HAP-1 (cell line): ENCODE measurements at regions not wholly inside any gene's neighbourhood (a gene's known extent, or its start where the extent isn't known, plus 50 kb on each side); places are given as distances from the start of the nearest gene placed in this dataset.

Experiments used
- DNase-seq, 2 experiments: peaks; one replicate each; pipeline ENCODE4 v3.0.0-alpha.2; 2016 to 2020; ENCODE audit warnings: low spot score in 2 of 2
- H3K27me3 ChIP-seq: fragments of 250-450 bp; sonication (Bioruptor Pico); 2 replicates; pipeline ENCODE4 v1.5.1; 2020; ENCODE audit warnings: low read depth, mild to moderate bottlenecking, moderate library complexity
- H3K36me3 ChIP-seq: fragments of 250-450 bp; sonication (Bioruptor Pico); replicated peaks from 2 replicates; pipeline ENCODE4 v1.5.1; 2020; ENCODE audit warnings: mild to moderate bottlenecking
- H3K4me1 ChIP-seq: fragments of 250-450 bp; sonication (Bioruptor Pico); 2 replicates; pipeline ENCODE4 v1.5.1; 2020; ENCODE audit warnings: mild to moderate bottlenecking
- H3K4me3 ChIP-seq: fragments of 250-450 bp; sonication (Bioruptor Pico); 2 replicates; pipeline ENCODE4 v1.5.1; 2020; ENCODE audit warnings: mild to moderate bottlenecking, moderate library complexity
- H3K9me3 ChIP-seq: fragments of 250-450 bp; sonication (Bioruptor Pico); 2 replicates; pipeline ENCODE4 v1.5.1; 2020; ENCODE audit warnings: mild to moderate bottlenecking, moderate library complexity
- in situ Hi-C: fragments of 300-500 bp; cut with MboI; formaldehyde crosslinking; loops from 3 replicates; pipeline ENCODE4 v1.14.3; 2020; ENCODE audit warnings: low sequenced_read_pairs, inconsistent platforms, mixed read lengths

- H3K4me1 ChIP-seq: no peaks in the 10 kb centered on the region
- in situ Hi-C loops: no loop called here
- no peak for DNase-seq
- H3K9me3 ChIP-seq: no peaks in the 10 kb centered on the region
- peaks cover 6% of the 10 kb centered on the region; the same call in 1 of the 2 replicates for H3K27me3 ChIP-seq
- H3K36me3 ChIP-seq: no peaks in the 10 kb centered on the region
- H3K4me3 ChIP-seq: no peak overlapping the region
Observed at GRCh38 chr6:91033964-91034363, 447.1 kb upstream of the MAP3K7 start.

DNA sequence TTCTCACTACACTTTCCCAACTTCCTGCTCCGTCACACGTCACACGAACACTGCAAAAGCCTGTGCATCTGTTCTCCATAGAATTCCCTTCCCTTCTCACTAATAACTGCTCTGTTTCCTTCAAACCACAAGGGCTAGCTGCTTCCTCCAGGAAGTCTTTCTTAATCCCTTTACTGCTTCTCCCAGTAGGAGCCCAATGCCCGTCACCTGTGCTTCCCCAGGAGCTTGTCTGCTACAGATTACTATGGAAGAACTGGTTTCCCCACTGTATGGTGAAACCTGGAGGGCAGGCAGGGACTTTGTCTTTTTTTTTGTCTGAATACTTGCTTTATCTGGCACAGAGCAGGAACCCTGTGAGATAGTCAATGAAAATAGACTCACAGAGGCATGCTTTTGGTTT lies 444.7 kb upstream of the MAP3K7 start:
- Histone ChIP-seq H3K4me1 (no peaks in the 10 kb centered on the region), H3K36me3 (no peaks in the 10 kb centered on the region), H3K4me3 (no peak overlapping the region), H3K27me3 (peaks cover 6% of the 10 kb centered on the region; the same call in 1 of the 2 replicates), H3K9me3 (no peaks in the 10 kb centered on the region)
- DNase-seq: no peak
- in situ Hi-C loops: no loop called here

DNA sequence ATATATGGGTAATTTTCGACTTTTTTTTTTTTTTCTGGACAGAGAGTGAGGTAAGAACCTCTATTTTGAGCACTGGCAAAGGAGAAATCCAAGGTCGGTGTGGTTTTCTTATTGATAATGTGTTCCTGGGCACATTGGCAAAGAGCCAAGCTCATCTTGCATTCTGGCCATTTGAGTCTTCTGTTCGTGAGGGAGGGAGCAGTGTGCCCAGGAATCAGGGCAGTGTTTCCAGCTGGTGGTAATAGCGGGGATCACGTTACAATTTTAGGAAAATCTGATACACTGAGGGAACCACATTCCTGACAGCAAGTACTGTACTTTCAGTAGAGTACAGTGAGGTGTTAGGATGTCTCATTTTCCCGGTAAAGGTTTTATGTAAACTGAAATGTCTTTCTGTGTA lies 442.3 kb upstream of the MAP3K7 start:
- no peaks in the 10 kb centered on the region for H3K4me1 ChIP-seq
- H3K36me3 ChIP-seq: no peaks in the 10 kb centered on the region
- no peak for DNase-seq
- no peaks in the 10 kb centered on the region for H3K9me3 ChIP-seq
- 0 out of 2 replicates have a peak, but pooled peaks cover 2% of the 10 kb centered on the region for H3K27me3 ChIP-seq
- in situ Hi-C loops: no loop called here
- no peak overlapping the region for H3K4me3 ChIP-seq

- Histone ChIP-seq H3K4me1 (no peaks in the 10 kb centered on the region), H3K9me3 (no peaks in the 10 kb centered on the region), H3K4me3 (no peak overlapping the region), H3K27me3 (0 out of 2 replicates have a peak, but pooled peaks cover under 1% of the 10 kb centered on the region), H3K36me3 (no peaks in the 10 kb centered on the region)
- no peak for DNase-seq
- in situ Hi-C loops: no loop called here
Observed at GRCh38 chr6:91023529-91023928, 436.7 kb upstream of the MAP3K7 start.

GRCh38 chr6:91020744-91021143 lies 433.9 kb upstream of the MAP3K7 start:
- Histone ChIP-seq H3K36me3 (no peaks in the 10 kb centered on the region), H3K4me3 (no peak overlapping the region), H3K27me3 (no peaks in the 10 kb centered on the region), H3K9me3 (no peaks in the 10 kb centered on the region), H3K4me1 (no peaks in the 10 kb centered on the region)
- DNase-seq: no peak
- in situ Hi-C loops: no loop called here

DNA sequence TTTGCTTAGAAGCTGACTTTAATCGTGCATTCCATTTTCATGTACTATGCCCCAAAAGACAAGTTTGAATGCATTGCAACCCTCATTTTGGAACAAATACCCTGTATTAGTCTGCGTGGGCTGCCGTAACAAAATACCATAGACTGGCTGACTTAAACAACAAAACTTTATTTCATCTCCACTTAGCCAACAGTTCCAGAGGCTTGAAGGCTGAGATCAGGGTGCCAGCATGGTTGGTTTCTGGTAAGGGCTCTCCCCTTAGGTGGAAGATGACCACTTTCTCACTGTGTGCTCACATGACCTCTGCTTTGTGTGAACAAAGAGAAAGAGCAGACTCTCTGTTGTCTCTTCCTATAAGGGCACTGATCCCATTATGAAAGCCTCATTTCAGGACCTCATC lies 431.7 kb upstream of the MAP3K7 start:
- Histone ChIP-seq H3K4me3 (no peak overlapping the region), H3K4me1 (no peaks in the 10 kb centered on the region), H3K27me3 (no peaks in the 10 kb centered on the region), H3K9me3 (no peaks in the 10 kb centered on the region), H3K36me3 (no peaks in the 10 kb centered on the region)
- in situ Hi-C loops: no loop called here
- DNase-seq: no peak

- H3K9me3 ChIP-seq: no peaks in the 10 kb centered on the region
- no peaks in the 10 kb centered on the region for H3K36me3 ChIP-seq
- no peak for DNase-seq
- no peaks in the 10 kb centered on the region for H3K27me3 ChIP-seq
- no peak overlapping the region for H3K4me3 ChIP-seq
- no peaks in the 10 kb centered on the region for H3K4me1 ChIP-seq
- in situ Hi-C loops: no loop called here
Observed at GRCh38 chr6:91013511-91013910, 426.6 kb upstream of the MAP3K7 start.

GRCh38 chr6:90997076-90997475 lies 410.2 kb upstream of the MAP3K7 start:
- DNase-seq: no peak
- Histone ChIP-seq H3K27me3 (no peaks in the 10 kb centered on the region), H3K36me3 (no peaks in the 10 kb centered on the region), H3K9me3 (no peaks in the 10 kb centered on the region), H3K4me1 (no peaks in the 10 kb centered on the region), H3K4me3 (no peak overlapping the region)
- in situ Hi-C loops: no loop called here

DNA sequence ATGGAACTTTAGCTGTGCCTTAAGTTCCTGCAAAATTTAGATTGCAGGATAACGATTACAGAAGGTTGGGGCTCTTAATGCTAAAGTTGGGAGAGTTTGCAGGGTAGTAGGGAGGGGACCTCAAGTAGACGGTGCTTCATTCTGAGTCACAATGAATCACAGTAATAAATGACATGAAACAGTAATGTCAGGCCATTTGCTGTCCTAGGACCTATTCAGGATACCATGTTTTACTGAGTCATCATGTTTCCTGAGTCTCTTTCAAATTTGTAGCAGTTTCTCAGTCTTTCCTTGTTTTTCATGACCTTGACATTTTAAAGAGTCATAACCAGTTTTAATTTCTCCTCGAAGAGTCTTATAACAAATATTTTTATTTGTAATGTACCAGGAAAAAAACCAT lies 406.9 kb upstream of the MAP3K7 start:
- Histone ChIP-seq H3K27me3 (no peaks in the 10 kb centered on the region), H3K4me3 (no peak overlapping the region), H3K36me3 (no peaks in the 10 kb centered on the region), H3K4me1 (no peaks in the 10 kb centered on the region), H3K9me3 (no peaks in the 10 kb centered on the region)
- in situ Hi-C loops: no loop called here
- DNase-seq: no peak

DNA sequence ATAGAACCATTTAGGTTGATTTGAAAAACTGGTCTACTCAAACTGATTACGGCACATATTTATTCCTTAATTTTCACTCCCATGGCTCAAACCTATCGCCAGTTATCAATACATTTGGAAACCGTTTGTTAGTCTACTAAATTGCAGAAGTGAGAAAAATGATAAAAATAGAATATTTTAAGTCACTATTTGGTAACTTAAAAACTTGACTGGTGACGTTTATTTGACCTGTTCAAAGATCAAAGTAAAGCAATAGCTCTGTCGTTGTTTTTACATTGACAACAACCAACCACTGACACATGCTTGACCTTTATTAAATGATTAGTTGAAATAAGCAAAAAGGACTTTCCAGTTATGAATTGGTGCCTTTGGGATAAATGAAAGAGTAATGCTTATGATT lies 402.9 kb upstream of the MAP3K7 start:
- Histone ChIP-seq H3K36me3 (no peaks in the 10 kb centered on the region), H3K4me1 (no peaks in the 10 kb centered on the region), H3K27me3 (no peaks in the 10 kb centered on the region), H3K4me3 (no peak overlapping the region), H3K9me3 (no peaks in the 10 kb centered on the region)
- in situ Hi-C loops: no loop called here
- DNase-seq: no peak

DNA sequence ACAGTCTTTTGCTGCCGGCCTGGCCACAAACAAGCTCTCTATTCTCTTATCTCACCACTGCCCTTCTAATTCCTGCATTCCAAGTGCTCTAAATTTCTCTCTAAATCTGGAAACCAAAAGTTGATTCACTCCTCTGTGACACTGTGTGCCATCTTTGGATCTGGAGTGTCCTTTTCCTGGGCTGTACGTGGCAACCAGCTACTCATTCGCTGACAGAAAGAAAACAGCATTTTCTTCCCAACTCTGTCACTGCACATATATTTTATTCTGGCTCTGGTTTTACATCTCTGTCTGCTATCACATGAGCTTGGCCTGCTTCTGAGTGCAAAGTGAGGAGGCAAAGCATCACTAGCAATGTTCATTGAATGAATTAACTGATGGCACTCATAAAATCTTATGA lies 397.2 kb upstream of the MAP3K7 start:
- in situ Hi-C loops: no loop called here
- no peak overlapping the region for H3K4me3 ChIP-seq

DNA sequence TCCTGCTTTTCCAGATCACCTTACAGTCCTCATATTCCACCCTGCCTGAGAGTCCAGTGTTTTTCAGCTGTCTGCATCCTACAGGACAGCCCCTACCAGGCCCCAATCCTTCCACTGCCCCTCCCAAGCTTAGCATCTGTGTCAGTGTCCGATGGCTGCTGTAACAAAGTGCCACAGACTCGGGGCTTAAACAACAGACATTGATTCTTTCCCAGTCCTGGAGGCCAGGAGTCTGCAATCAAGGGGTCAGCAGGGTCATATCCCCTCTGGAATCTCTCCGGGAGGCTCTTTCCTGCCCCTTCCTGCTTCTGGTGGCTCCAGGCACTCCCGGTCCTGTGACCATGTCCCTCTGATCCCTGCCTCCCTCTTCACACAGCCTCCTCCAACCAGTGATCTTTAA lies 396.6 kb upstream of the MAP3K7 start:
- in situ Hi-C loops: no loop called here
- DNase-seq: no peak
- H3K4me3 ChIP-seq: no peak overlapping the region
- no peaks in the 10 kb centered on the region for H3K4me1 ChIP-seq
- no peaks in the 10 kb centered on the region for H3K36me3 ChIP-seq
- H3K27me3 ChIP-seq: no peaks in the 10 kb centered on the region
- no peaks in the 10 kb centered on the region for H3K9me3 ChIP-seq

More for the DNA sequence above, 397.2 kb upstream of the MAP3K7 start:
- Histone ChIP-seq H3K36me3 (no peaks in the 10 kb centered on the region), H3K9me3 (no peaks in the 10 kb centered on the region), H3K4me1 (no peaks in the 10 kb centered on the region), H3K27me3 (no peaks in the 10 kb centered on the region)
- DNase-seq: no peak

- H3K4me1 ChIP-seq: no peaks in the 10 kb centered on the region
- H3K9me3 ChIP-seq: no peaks in the 10 kb centered on the region
- H3K4me3 ChIP-seq: no peak overlapping the region
- no peaks in the 10 kb centered on the region for H3K36me3 ChIP-seq
- in situ Hi-C loops: no loop called here
- H3K27me3 ChIP-seq: no peaks in the 10 kb centered on the region
- no peak for DNase-seq
Observed at GRCh38 chr6:90982581-90982980, 395.7 kb upstream of the MAP3K7 start.

DNA sequence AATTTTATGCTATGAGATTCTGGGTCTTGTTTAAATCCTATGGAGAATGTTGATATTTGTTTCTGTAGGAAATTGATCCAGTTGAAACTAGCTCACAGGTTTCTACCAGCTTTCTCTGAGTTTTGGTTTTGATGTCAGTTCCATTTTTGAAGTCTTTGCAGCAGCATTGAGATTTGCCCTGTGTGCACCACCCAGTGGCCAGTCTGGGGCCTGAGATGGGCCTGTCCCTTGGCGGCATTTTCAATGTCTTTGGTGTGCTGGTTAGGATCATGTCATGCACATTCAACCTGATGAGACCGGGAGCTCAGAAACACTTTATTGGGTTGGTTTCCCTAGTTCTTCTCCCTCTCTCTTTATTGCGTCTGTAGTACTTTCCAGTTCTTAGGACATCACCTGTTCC lies 395.2 kb upstream of the MAP3K7 start:
- in situ Hi-C loops: no loop called here
- Histone ChIP-seq H3K36me3 (no peaks in the 10 kb centered on the region), H3K27me3 (no peaks in the 10 kb centered on the region), H3K4me3 (no peak overlapping the region), H3K9me3 (no peaks in the 10 kb centered on the region), H3K4me1 (no peaks in the 10 kb centered on the region)
- no peak for DNase-seq

GRCh38 chr6:90978046-90978445 lies 391.2 kb upstream of the MAP3K7 start:
- H3K4me3 ChIP-seq: no peak overlapping the region
- H3K27me3 ChIP-seq: no peaks in the 10 kb centered on the region
- no peaks in the 10 kb centered on the region for H3K36me3 ChIP-seq
- in situ Hi-C loops: no loop called here
- DNase-seq: no peak
- no peaks in the 10 kb centered on the region for H3K4me1 ChIP-seq
- no peaks in the 10 kb centered on the region for H3K9me3 ChIP-seq
